Stimulated activated naive B cell treated with anti-CD40 and anti-IgM and Interleukin-4, amounts not matched to agents 10 μg/mL and 1 μg/mL and 100 μg/mL, for 72 hours (primary cell): ENCODE measurements at regions not wholly inside any gene's neighbourhood (a gene's known extent, or its start where the extent isn't known, plus 50 kb on each side); places are given as distances from the start of the nearest gene placed in this dataset.

ENCODE experiments used
- ATAC-seq, 2 donors: fragments of 150-1000 bp; cut with Tn5 transposase; replicated peaks; 2 replicates each; pipeline ENCODE4 v1.10.0; 2021; ENCODE audit warnings: moderate library complexity in 1 of 2
- DNase-seq: peaks from one replicate; pipeline ENCODE4 v3.0.0; 2021
- H3K27ac Mint-ChIP-seq: one replicate; pipeline ENCODE4 v1.8.0; 2022; ENCODE audit warnings: mild to moderate bottlenecking, mixed read lengths
- H3K27me3 Mint-ChIP-seq, 2 donors: one replicate each; pipeline ENCODE4 v1.8.0; 2022; ENCODE audit warnings: mixed read lengths in 2 of 2
- H3K36me3 Mint-ChIP-seq, 2 donors: one replicate each; pipeline ENCODE4 v1.8.0; 2022; ENCODE audit warnings: mixed read lengths in 2 of 2, mild to moderate bottlenecking in 1 of 2
- H3K4me1 Mint-ChIP-seq, 2 donors: one replicate each; pipeline ENCODE4 v1.8.0; 2022; ENCODE audit warnings: mixed read lengths in 2 of 2, mild to moderate bottlenecking in 1 of 2
- H3K4me3 Mint-ChIP-seq, 2 donors: one replicate each; pipeline ENCODE4 v1.8.0; 2022; ENCODE audit warnings: mild to moderate bottlenecking in 2 of 2, mixed read lengths in 2 of 2, moderate library complexity in 1 of 2
- H3K9me3 Mint-ChIP-seq, 2 donors: one replicate each; pipeline ENCODE4 v1.8.0; 2022; ENCODE audit warnings: mixed read lengths in 2 of 2, mild to moderate bottlenecking in 1 of 2

DNA sequence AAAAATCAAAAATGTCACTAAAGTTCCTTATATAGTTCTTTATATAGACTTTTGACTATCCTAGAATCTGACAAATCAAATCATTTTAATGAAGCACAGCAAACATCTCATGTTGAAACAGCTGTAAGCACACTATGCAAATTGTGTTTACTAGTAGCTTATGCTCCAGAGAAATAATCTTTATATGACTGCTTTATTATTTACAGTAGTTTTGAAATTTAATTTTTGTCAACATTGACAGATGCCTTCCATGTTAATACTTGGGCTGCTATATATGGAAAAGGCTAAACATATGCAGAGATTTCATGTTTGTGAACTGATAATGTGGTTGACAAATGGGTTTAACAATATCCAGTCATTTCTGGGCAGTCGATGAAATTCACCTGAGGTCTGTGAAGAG is 616.8 kb downstream of the TAFA4 start:
- no peak overlapping the region for H3K4me3 Mint-ChIP-seq
- DNase-seq (no peak), ATAC-seq (no peak)
- H3K36me3 Mint-ChIP-seq = no peaks in the 10 kb centered on the region
- H3K27me3 Mint-ChIP-seq = no peaks in the 10 kb centered on the region
- H3K9me3 Mint-ChIP-seq = peaks cover 4 to 13% of the 10 kb centered on the region in 2 donors
- no peaks in the 10 kb centered on the region for H3K4me1 Mint-ChIP-seq
- no peak overlapping the region for H3K27ac Mint-ChIP-seq

- no peak overlapping the region for H3K27ac Mint-ChIP-seq
- H3K4me3 Mint-ChIP-seq = no peak overlapping the region
- H3K9me3 Mint-ChIP-seq = peaks cover 0 to 5% of the 10 kb centered on the region in 2 donors
- no peaks in the 10 kb centered on the region for H3K36me3 Mint-ChIP-seq
- H3K27me3 Mint-ChIP-seq = no peaks in the 10 kb centered on the region
- ATAC-seq = no peak
- DNase-seq = no peak
- no peaks in the 10 kb centered on the region for H3K4me1 Mint-ChIP-seq
Observed at GRCh38 chr3:68306571-68306970, 625.8 kb downstream of the TAFA4 start.

DNA sequence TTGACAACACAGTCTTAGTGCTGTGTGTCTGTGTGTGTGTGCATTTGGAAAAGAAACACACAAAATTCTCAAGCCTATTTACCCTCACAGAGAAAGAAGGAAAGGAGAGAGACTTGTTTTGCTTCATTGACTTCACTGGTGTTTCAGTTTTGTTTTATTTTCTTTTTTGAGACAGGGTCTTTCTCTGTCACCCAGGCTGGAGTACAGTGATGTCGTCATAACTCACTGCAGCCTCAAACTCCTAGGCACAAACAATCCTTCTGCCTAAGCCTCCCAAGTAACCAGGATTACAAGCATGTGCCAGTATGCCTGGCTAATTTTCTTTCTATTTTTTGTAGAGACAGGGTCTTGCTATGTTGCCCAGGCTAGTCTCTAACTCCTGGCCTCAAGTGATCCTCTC is 636.9 kb downstream of the TAFA4 start:
- DNase-seq (no peak), ATAC-seq (no peak)
- no peaks in the 10 kb centered on the region for H3K27me3 Mint-ChIP-seq
- H3K27ac Mint-ChIP-seq = no peak overlapping the region
- peaks cover 7 to 11% of the 10 kb centered on the region in 2 donors for H3K9me3 Mint-ChIP-seq
- H3K4me1 Mint-ChIP-seq = no peaks in the 10 kb centered on the region
- H3K4me3 Mint-ChIP-seq = no peak overlapping the region
- no peaks in the 10 kb centered on the region for H3K36me3 Mint-ChIP-seq

DNA sequence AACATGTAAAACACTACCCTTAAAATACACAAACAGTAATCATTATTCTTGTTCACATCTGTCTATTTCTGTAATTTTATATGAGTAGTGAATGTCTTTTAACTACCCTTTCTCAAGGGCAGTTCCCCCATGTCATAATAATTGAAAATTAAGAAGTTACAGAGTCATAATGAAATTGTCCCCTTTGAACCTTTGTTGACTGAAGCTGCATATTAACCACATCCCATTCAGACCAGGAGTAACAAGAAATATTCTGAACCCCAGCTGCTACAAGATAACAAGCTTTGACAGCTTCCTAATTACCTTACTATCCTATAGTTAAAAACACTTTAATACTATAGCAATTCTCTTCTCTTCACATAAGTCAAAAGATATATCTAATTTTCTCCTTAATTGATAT is 635.9 kb upstream of the SUCLG2 start:
- Mint-ChIP-seq H3K27ac (no peak overlapping the region), H3K36me3 (no peaks in the 10 kb centered on the region), H3K9me3 (peaks cover 0 to 6% of the 10 kb centered on the region in 2 donors), H3K27me3 (no peaks in the 10 kb centered on the region), H3K4me1 (no peaks in the 10 kb centered on the region), H3K4me3 (no peak overlapping the region)
- ATAC-seq = no peak
- no peak for DNase-seq

- Mint-ChIP-seq H3K9me3 (peaks cover 0 to 6% of the 10 kb centered on the region in 2 donors), H3K27ac (no peak overlapping the region), H3K36me3 (no peaks in the 10 kb centered on the region), H3K4me1 (no peaks in the 10 kb centered on the region), H3K27me3 (no peaks in the 10 kb centered on the region), H3K4me3 (no peak overlapping the region)
- no peak for ATAC-seq
- DNase-seq = no peak
Observed at GRCh38 chr3:68288085-68288484, 633.7 kb upstream of the SUCLG2 start.

GRCh38 chr3:68287101-68287500 is 632.7 kb upstream of the SUCLG2 start:
- ATAC-seq (no peak), DNase-seq (no peak)
- Mint-ChIP-seq H3K4me1 (no peaks in the 10 kb centered on the region), H3K27ac (no peak overlapping the region), H3K36me3 (no peaks in the 10 kb centered on the region), H3K4me3 (no peak overlapping the region), H3K27me3 (no peaks in the 10 kb centered on the region), H3K9me3 (peaks cover 0 to 5% of the 10 kb centered on the region in 2 donors)

GRCh38 chr3:68274286-68274685 is 619.9 kb upstream of the SUCLG2 start:
- Mint-ChIP-seq H3K27ac (no peak overlapping the region), H3K4me1 (no peaks in the 10 kb centered on the region), H3K9me3 (peaks cover 0 to 2% of the 10 kb centered on the region in 2 donors), H3K4me3 (no peak overlapping the region), H3K36me3 (no peaks in the 10 kb centered on the region), H3K27me3 (no peaks in the 10 kb centered on the region)
- DNase-seq (no peak), ATAC-seq (no peak)

DNA sequence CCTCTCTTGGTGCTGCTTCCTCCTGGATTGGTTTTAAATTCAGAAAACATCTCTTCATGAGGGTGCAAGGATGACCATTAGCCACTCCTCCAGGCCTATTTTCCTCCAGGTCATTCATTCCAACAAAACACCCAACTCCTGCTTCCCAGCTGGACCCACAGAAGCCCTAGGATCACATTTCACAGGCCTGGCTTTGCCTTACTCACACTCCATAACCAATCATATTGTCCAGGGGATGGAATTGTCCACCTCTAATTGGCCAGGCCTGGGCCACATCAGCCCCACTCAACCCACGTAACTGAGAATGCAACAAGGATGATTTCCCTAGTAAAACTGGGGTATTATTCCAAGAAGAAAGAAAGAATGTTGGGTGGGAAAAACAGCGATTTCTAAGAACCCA is 616.7 kb upstream of the SUCLG2 start:
- H3K9me3 Mint-ChIP-seq = peaks cover 0 to 3% of the 10 kb centered on the region in 2 donors
- no peaks in the 10 kb centered on the region for H3K4me1 Mint-ChIP-seq
- DNase-seq = no peak
- no peaks in the 10 kb centered on the region for H3K27me3 Mint-ChIP-seq
- no peak overlapping the region for H3K4me3 Mint-ChIP-seq
- H3K36me3 Mint-ChIP-seq = no peaks in the 10 kb centered on the region
- ATAC-seq = no peak
- no peak overlapping the region for H3K27ac Mint-ChIP-seq

GRCh38 chr3:68256635-68257223 is 602.3 kb upstream of the SUCLG2 start:
- ATAC-seq = peak in 1 of 2 donors; percentile 34
- H3K27me3 Mint-ChIP-seq = no peaks in the 10 kb centered on the region

DNA sequence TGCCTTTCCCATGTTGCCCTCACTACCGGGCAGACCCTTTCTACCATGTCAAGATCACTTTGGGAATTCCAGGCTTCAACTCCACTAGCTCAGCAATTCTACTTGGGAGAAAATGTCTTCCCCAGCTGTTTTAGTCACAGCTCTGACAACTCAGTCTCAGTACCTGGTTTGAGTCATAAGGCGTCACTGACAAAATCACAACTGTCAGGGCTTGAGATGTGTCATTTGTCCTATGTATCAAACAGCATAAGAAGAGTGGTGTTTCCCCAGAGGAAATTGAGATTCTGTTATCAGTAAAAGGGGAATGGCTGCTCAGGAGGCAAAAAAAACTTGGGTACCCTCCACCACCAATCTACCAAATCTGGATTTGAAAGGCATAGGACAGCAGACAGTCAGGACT is 594.9 kb upstream of the SUCLG2 start:
- Mint-ChIP-seq H3K4me3 (no peak overlapping the region), H3K36me3 (no peaks in the 10 kb centered on the region), H3K27me3 (no peaks in the 10 kb centered on the region), H3K27ac (no peak overlapping the region), H3K9me3 (peaks cover 0 to 2% of the 10 kb centered on the region in 2 donors), H3K4me1 (no peaks in the 10 kb centered on the region)
- ATAC-seq (no peak), DNase-seq (no peak)

More at GRCh38 chr3:68256635-68257223, 602.3 kb upstream of the SUCLG2 start:
- Mint-ChIP-seq H3K27ac (no peak overlapping the region), H3K4me1 (no peaks in the 10 kb centered on the region), H3K4me3 (no peak overlapping the region), H3K9me3 (peaks cover 2 to 3% of the 10 kb centered on the region in 2 donors), H3K36me3 (no peaks in the 10 kb centered on the region)
- no peak for DNase-seq

DNA sequence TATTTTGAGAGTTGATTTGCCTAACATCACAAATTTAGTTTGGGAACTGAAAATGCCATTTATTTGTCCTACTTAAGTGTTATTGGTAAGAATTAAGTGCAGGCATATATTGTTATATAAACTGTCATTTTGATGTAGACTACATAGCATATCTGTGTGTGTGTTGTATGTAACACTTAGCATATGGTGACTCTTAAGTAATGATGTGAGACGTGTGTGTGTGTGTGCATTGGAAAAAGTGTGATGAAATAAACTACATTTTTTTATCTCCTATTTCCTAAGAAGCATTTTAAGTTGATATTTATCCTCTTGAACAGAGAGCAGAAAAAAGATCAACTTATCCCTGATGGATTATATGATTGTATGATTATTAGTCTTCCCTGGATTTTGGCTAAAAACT is 588.2 kb upstream of the SUCLG2 start:
- Mint-ChIP-seq H3K27me3 (no peaks in the 10 kb centered on the region), H3K27ac (no peak overlapping the region), H3K4me3 (no peak overlapping the region), H3K36me3 (no peaks in the 10 kb centered on the region), H3K4me1 (no peaks in the 10 kb centered on the region), H3K9me3 (no peaks in the 10 kb centered on the region)
- ATAC-seq (no peak), DNase-seq (no peak)

GRCh38 chr3:68239542-68239941 is 585.1 kb upstream of the SUCLG2 start:
- Mint-ChIP-seq H3K27ac (no peak overlapping the region), H3K9me3 (no peaks in the 10 kb centered on the region), H3K4me1 (no peaks in the 10 kb centered on the region), H3K36me3 (no peaks in the 10 kb centered on the region), H3K4me3 (no peak overlapping the region), H3K27me3 (no peaks in the 10 kb centered on the region)
- no peak for ATAC-seq
- DNase-seq = no peak

DNA sequence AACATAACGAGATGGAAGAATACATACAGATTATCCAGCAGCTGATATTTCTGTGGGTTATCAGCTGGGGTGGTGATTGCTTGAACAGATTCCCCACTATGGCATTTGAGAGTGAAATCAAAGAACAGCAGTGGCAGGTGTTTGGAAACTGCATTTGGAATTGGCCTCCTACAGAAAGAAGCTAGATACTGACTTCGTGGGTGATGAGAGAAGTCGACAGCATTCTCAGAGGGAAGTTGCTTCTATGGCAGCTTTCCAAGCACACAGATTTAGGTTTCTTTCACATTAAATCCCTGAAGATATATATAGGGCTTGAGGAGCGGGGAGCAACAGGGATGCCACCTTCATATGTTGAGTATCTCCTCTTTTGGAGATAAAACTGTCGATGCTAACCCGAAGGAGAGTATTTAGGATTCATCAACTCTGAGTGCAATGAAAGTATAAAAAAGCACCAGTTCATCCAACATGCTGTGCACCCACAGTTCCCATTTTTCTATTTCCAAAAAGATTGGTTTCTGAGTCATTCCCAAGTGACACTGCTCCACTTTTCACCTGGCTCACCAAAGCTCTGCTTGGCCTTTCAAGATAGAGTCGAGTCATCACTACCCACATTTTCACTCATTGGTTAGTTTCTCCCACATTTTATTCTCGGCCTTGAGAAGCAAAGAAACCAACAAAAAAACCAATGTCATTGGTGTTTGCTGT is 579.8 kb upstream of the SUCLG2 start:
- no peak overlapping the region for H3K27ac Mint-ChIP-seq
- H3K4me3 Mint-ChIP-seq = no peak overlapping the region
- no peaks in the 10 kb centered on the region for H3K36me3 Mint-ChIP-seq
- H3K4me1 Mint-ChIP-seq = no peaks in the 10 kb centered on the region
- no peaks in the 10 kb centered on the region for H3K27me3 Mint-ChIP-seq
- peaks cover 2 to 7% of the 10 kb centered on the region in 2 donors for H3K9me3 Mint-ChIP-seq
- no peak for ATAC-seq
- no peak for DNase-seq

DNA sequence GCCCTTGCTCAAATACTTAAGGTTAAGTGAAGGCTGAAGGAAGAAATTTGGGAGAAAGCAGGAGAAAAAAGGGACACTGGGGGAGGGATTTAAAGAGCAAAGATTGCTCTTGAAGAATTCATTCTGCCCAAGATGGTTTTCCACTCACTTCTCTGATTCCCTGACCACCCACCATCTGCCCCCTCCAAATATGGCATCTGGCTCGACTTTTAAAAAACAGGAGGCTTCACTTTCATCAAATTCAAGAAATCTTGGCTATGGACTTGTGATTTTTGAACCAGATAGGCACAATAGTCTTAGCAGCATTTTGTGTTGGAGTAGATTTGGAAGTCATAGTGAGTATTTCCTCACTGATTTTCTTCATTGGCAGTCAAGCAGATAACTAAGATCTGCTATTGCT is 574.4 kb upstream of the SUCLG2 start:
- ATAC-seq (no peak), DNase-seq (no peak)
- no peak overlapping the region for H3K4me3 Mint-ChIP-seq
- no peaks in the 10 kb centered on the region for H3K36me3 Mint-ChIP-seq
- H3K4me1 Mint-ChIP-seq = no peaks in the 10 kb centered on the region
- no peaks in the 10 kb centered on the region for H3K27me3 Mint-ChIP-seq
- H3K27ac Mint-ChIP-seq = no peak overlapping the region
- peaks cover 3 to 7% of the 10 kb centered on the region in 2 donors for H3K9me3 Mint-ChIP-seq

- Mint-ChIP-seq H3K27ac (no peak overlapping the region), H3K4me3 (no peak overlapping the region), H3K36me3 (no peaks in the 10 kb centered on the region)
Observed at GRCh38 chr3:68220832-68221231, 566.4 kb upstream of the SUCLG2 start.

More at GRCh38 chr3:68220832-68221231, 566.4 kb upstream of the SUCLG2 start:
- no peak for DNase-seq
- no peak for ATAC-seq
- Mint-ChIP-seq H3K4me1 (no peaks in the 10 kb centered on the region), H3K27me3 (no peaks in the 10 kb centered on the region), H3K9me3 (peaks cover 0 to 5% of the 10 kb centered on the region in 2 donors)
